HG02943 (cell line): ENCODE measurements at regions not wholly inside any gene's neighbourhood (a gene's known extent, or its start where the extent isn't known, plus 50 kb on each side); places are given as distances from the start of the nearest gene placed in this dataset.

Experiments used
- ATAC-seq: cut with Tn5 transposase; IDR thresholded peaks from one replicate; pipeline ENCODE4 v1.9.1; 2021; ENCODE audit warnings: mild to moderate bottlenecking, low read depth, moderate library complexity; ENCODE audit not compliant: unreplicated experiment

- ATAC-seq, result no peak
Measured at GRCh38 chr2:221848286-221848685, 276.2 kb upstream of the EPHA4 start.

- ATAC-seq, result no peak
Measured at GRCh38 chr2:221845021-221845365, 272.9 kb upstream of the EPHA4 start.

- no peak for ATAC-seq
Measured at GRCh38 chr2:221844212-221845020, 272.3 kb upstream of the EPHA4 start.

GRCh38 chr2:221836095-221836494 lies 264.0 kb upstream of the EPHA4 start:
- no peak for ATAC-seq

GRCh38 chr2:221833966-221834365 lies 261.9 kb upstream of the EPHA4 start:
- ATAC-seq, result no peak

GRCh38 chr2:221831051-221831450 lies 258.9 kb upstream of the EPHA4 start:
- no peak for ATAC-seq

- no peak for ATAC-seq
Measured at GRCh38 chr2:221822416-221822815, 250.3 kb upstream of the EPHA4 start.

GRCh38 chr2:221818616-221819320 lies 246.7 kb upstream of the EPHA4 start:
- ATAC-seq, result no peak

GRCh38 chr2:221817878-221818277 lies 245.8 kb upstream of the EPHA4 start:
- no peak for ATAC-seq

GRCh38 chr2:221817052-221817451 lies 244.9 kb upstream of the EPHA4 start:
- ATAC-seq, result no peak

GRCh38 chr2:221816566-221816965 lies 244.5 kb upstream of the EPHA4 start:
- no peak for ATAC-seq

- ATAC-seq, result no peak
Measured at GRCh38 chr2:221810650-221811049, 238.5 kb upstream of the EPHA4 start.

GRCh38 chr2:221810245-221810644 lies 238.1 kb upstream of the EPHA4 start:
- ATAC-seq, result no peak

GRCh38 chr2:221808488-221808887 lies 236.4 kb upstream of the EPHA4 start:
- no peak for ATAC-seq

GRCh38 chr2:221807706-221808105 lies 235.6 kb upstream of the EPHA4 start:
- no peak for ATAC-seq

- no peak for ATAC-seq
Measured at GRCh38 chr2:221802089-221802488, 230.0 kb upstream of the EPHA4 start.

GRCh38 chr2:221792971-221793521 lies 220.9 kb upstream of the EPHA4 start:
- no peak for ATAC-seq

GRCh38 chr2:221791844-221792243 lies 219.7 kb upstream of the EPHA4 start:
- no peak for ATAC-seq

- no peak for ATAC-seq
Measured at GRCh38 chr2:221787561-221787960, 215.5 kb upstream of the EPHA4 start.

- no peak for ATAC-seq
Measured at GRCh38 chr2:221786297-221786926, 214.3 kb upstream of the EPHA4 start.

GRCh38 chr2:221780281-221780688 lies 208.2 kb upstream of the EPHA4 start:
- no peak for ATAC-seq
